Astrocyte of the spinal cord (primary cell): ENCODE measurements at regions not wholly inside any gene's neighbourhood (a gene's known extent, or its start where the extent isn't known, plus 50 kb on each side); places are given as distances from the start of the nearest gene placed in this dataset.

Experiments used
- DNase-seq: peaks from one replicate; pipeline ENCODE4 v3.0.0; 2011; ENCODE audit warnings: low read depth, low spot score
- H3K4me3 ChIP-seq: 2 replicates; pipeline ENCODE4 v1.5.1; 2011; ENCODE audit warnings: low read depth, mild to moderate bottlenecking, low read length, moderate library complexity
- in situ Hi-C: cut with HindIII; loops from 2 replicates; pipeline ENCODE4 v1.10.0; 2017; ENCODE audit warnings: low sequenced_read_pairs
- TF ChIP-seq, protein P1 (sequence below): IDR thresholded peaks from 2 replicates; pipeline ENCODE4 v1.5.1; 2012; ENCODE audit warnings: low read depth, mild to moderate bottlenecking, low read length, inconsistent platforms

DNA sequence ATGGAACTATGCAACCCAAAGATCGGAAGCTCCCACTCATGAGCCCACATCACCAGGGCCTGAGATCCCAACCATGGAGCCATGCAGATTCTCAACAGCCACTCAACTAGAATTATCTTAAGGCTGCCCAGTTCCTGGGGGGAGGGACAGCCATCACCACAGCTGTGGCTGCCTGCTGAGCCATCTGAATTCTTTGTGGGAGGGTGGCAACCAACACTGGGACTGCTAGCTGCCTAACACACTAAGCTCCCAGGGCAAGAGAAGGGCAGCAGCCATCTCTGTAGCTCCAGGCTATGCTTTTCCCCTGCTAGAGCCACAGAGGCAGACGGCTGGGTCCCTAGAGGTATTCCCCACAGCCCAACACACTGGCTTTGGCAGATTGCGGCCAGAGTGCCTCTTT lies 251.3 kb upstream of the GRAMD2B start:
- H3K4me3 ChIP-seq = no peak overlapping the region
- TF ChIP-seq, protein P1, sequence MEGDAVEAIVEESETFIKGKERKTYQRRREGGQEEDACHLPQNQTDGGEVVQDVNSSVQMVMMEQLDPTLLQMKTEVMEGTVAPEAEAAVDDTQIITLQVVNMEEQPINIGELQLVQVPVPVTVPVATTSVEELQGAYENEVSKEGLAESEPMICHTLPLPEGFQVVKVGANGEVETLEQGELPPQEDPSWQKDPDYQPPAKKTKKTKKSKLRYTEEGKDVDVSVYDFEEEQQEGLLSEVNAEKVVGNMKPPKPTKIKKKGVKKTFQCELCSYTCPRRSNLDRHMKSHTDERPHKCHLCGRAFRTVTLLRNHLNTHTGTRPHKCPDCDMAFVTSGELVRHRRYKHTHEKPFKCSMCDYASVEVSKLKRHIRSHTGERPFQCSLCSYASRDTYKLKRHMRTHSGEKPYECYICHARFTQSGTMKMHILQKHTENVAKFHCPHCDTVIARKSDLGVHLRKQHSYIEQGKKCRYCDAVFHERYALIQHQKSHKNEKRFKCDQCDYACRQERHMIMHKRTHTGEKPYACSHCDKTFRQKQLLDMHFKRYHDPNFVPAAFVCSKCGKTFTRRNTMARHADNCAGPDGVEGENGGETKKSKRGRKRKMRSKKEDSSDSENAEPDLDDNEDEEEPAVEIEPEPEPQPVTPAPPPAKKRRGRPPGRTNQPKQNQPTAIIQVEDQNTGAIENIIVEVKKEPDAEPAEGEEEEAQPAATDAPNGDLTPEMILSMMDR = no peak
- DNase-seq = no peak
- in situ Hi-C loops = no loop called here

DNA sequence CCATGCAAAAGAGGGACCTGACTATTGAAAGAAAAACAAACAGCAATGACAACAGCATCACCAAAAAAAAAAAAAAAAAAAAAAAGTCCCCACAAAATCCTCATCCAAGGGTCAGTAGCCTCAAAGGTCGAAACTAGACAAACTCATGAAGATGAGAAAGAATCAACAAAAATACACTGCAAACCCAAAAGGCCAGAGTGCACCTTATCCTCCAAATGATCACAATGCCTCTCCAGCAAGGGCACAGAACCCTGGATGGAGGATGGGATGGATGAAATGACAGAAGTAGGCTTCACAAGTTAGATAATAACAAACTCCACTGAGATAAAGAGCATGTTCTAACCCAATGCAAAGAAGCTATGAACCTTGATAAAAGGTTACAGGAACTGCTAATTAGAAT lies 250.4 kb upstream of the GRAMD2B start:
- no peak for DNase-seq
- TF ChIP-seq, protein P1 = no peak
- H3K4me3 ChIP-seq = no peak overlapping the region
- in situ Hi-C loops = no loop called here

DNA sequence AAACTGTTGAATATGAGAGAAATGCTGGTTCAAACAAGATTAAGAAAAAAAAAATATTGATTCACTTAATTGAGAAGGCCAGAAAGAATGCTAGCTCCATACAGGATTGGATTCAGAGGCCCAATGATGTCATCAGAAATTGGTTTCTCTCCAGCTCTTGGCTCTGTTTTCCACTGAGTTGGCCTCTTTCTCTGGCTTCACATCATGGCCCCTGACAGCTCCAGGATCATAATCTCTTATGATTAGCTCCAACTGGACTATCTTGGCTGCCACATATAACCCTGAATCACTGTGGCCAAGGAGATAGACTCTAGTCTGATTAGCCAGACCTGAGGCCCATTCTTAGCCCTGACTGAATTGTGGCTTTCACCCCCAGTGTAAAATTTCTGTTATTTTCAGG lies 244.7 kb upstream of the GRAMD2B start:
- DNase-seq = peak; percentile 68
- in situ Hi-C loops = no loop called here
- TF ChIP-seq, protein P1 = no peak
- no peak overlapping the region for H3K4me3 ChIP-seq

DNA sequence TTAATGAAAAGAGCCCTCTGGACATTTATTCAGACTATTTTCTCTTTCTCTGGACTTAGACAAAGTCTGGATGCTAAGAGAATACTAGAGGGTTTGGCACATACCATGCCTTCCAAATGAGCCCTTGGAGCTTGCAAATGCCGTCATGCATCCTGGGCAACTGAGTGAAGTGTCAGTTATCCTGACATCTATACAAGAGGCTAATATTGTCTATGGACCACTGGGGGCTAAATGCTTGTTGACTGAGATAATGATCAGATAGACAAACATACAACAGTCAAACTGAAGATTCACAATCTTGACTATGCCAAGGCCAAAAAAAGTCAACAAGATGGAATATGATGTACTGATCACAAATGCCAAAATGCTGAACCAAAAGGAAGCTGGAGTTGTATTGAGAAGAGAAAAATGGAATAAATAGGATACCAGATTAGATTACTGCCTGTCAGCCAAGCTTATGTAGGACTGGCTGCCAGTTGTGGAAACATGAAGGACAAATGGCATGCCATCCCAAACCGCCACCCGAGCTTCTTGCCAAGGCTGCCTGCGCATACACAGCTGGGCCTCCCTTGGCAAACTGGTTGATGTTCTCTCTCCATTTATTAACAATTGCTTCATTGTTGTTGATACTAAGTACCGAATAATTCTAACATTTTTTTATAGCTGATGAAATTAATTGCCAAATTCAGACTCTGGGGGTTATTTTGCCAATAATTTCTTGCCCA lies 240.1 kb upstream of the GRAMD2B start:
- no peak overlapping the region for H3K4me3 ChIP-seq
- in situ Hi-C loops = no loop called here
- no peak for DNase-seq
- TF ChIP-seq, protein P1 = no peak

DNA sequence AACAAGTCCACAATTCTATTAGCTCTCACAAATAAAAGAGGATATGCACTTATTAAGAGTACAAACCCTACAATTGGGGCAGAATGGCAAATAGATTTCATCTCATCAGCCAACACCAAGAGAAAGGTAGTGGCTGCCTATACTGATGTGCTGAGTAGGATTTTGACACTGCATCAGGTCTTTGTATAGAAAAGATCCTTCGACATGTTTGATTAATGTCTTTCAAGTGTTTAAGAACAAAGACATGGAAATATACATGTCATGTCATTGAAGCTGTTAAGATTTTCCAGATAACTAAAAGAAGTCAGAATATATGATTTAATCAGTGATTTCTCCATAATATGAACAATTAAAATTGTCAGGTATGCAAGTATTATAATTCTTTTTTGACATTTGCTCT lies 238.7 kb upstream of the GRAMD2B start:
- H3K4me3 ChIP-seq = no peak overlapping the region
- DNase-seq = no peak
- TF ChIP-seq, protein P1 = no peak
- in situ Hi-C loops = no loop called here

DNA sequence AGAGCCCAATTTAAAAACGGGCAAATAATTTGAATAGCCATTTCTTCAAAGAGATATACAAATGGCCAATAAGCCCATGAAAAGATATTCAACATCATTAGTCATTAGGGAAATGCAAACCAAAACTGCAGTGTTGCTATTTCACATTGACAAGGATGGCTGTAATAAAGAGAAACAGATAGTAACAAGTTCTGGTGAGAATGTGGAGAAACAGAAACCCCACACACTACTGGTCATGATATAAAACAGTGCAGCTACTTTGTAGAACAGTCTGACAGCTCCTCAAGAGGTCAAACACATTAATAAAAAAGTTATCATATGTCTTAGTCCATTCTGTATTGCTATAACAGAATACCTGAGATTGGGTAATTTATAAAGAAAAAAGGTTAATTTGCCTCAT lies 237.0 kb upstream of the GRAMD2B start:
- TF ChIP-seq, protein P1 = no peak
- H3K4me3 ChIP-seq = no peak overlapping the region
- in situ Hi-C loops = no loop called here
- DNase-seq = no peak
